Lower leg skin (tissue), 4 donors: ENCODE measurements at regions not wholly inside any gene's neighbourhood (a gene's known extent, or its start where the extent isn't known, plus 50 kb on each side); places are given as distances from the start of the nearest gene placed in this dataset.

Experiments used
- DNase-seq, 2 donors: peaks; one replicate each; pipeline ENCODE4 v3.0.0-alpha.2; 2019; ENCODE audit warnings: low spot score in 2 of 2
- H3K4me3 ChIP-seq: fragments of 200-600 bp; sonication (generic); 2 replicates; pipeline ENCODE4 v1.5.1; 2017; ENCODE audit warnings: mild to moderate bottlenecking, low read depth; ENCODE audit not compliant: poor library complexity, severe bottlenecking
- CTCF ChIP-seq, 3 donors: fragments of 450-650 bp; IDR thresholded peaks; one replicate each; pipeline ENCODE4 v1.5.1; 2016; ENCODE audit warnings: antibody characterized with exemption in 3 of 3, mild to moderate bottlenecking in 3 of 3, moderate library complexity in 2 of 3
- POLR2A ChIP-seq, 2 donors: fragments of 450-650 bp; IDR thresholded peaks; one replicate each; pipeline ENCODE4 v1.6.1; 2016 to 2017; ENCODE audit warnings: antibody characterized with exemption in 2 of 2, mild to moderate bottlenecking in 1 of 2, moderate library complexity in 1 of 2
- WGBS, 2 donors: methylation state at CpG; one replicate each; pipeline ENCODE4 v1.1.5; 2018; 5-methylcytosine and 5-hydroxymethylcytosine counted together
- intact Hi-C: fragments of 100-400 bp; cut with DNase I; formaldehyde crosslinking; loops from one replicate; pipeline ENCODE4 v1.15.0; 2023; ENCODE audit warnings: low total_unique reads

DNA sequence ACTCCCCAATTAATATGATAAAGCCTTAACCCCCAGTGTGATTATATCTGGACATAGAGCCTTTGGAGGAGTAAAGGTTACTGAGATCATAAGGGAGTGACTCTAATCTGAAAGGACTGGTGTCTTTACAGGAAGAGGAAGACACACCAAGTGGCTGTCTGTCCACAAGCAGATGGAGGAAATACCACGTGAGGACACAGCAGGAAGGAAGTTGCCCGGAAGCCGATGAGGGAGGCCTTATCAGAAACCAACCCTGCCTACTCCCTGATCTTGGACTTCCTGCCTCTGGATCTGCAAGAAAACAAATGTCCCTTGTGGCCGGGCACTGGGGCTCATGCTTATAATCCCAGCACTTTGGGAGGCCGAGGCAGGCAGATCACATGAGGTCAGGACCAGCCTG lies 110.3 kb upstream of the CHRM3 start:
- 68 to 73% methylated on average over 5 of the region's 5 CpGs for WGBS, 2 donors

DNA sequence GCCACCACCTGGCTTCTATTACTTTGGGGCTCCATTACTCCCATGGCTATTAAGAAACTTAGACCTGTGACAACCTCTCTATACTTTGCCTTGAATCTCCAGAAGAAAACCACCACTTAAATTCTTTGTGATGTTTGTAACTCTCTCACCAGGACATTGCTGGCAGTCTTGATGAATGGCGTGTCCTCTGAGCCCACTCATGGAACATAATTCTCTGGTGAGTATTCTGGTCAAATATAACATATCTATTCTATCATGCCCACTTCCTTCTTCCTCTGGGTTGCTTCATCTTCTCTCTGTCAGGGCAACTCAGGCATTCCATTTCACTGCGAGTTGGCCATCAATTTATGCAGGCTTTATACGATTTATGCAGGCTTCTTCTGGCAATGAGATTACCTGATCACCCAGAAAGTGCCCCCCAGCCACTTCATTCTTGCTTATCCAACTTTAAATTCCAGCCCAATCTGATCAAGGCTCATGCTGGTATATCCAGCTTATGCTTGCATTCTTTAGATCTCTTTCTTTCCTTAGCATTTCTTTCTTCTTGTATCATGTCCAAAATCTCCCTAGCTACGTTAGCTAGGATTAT lies 112.0 kb upstream of the CHRM3 start:
- no peak overlapping the region for H3K4me3 ChIP-seq
- intact Hi-C loops: no loop called here
- no peak for DNase-seq
- no peak for TF ChIP-seq POLR2A (IDR thresholded peaks at IDR 0.05)
- no peak for TF ChIP-seq CTCF (IDR thresholded peaks at IDR 0.05)
- WGBS, 2 donors: 63 to 69% methylated on average over 4 of the region's 4 CpGs

More for the DNA sequence above, 110.3 kb upstream of the CHRM3 start:
- intact Hi-C loops: no loop called here
- TF ChIP-seq CTCF (IDR thresholded peaks at IDR 0.05) (no peak), POLR2A (IDR thresholded peaks at IDR 0.05) (no peak)
- DNase-seq: no peak
- no peak overlapping the region for H3K4me3 ChIP-seq

DNA sequence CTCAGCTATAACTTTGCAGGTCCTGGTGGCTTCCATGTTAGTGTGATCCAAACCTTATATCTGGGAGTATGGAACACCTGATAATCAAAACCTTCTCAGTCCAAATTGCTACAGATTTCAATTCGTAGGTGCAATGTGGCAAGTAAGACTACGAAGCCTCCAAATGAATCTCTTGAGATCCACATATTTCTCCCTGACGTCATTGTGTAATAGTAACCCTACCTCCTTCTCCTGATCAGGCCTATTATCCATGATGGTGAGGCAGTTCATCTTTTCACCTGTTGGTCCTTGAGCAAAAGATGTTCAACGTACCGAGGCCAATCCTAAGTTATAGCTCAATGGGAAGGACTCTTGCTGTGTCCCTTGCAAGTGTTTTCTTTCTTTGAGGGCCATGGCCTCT lies 115.9 kb upstream of the CHRM3 start:
- no peak for DNase-seq
- H3K4me3 ChIP-seq: no peak overlapping the region
- 91 to 92% methylated on average over 5 of the region's 5 CpGs for WGBS, 2 donors
- TF ChIP-seq POLR2A (IDR thresholded peaks at IDR 0.05): no peak
- no peak for TF ChIP-seq CTCF (IDR thresholded peaks at IDR 0.05)
- intact Hi-C loops: no loop called here

DNA sequence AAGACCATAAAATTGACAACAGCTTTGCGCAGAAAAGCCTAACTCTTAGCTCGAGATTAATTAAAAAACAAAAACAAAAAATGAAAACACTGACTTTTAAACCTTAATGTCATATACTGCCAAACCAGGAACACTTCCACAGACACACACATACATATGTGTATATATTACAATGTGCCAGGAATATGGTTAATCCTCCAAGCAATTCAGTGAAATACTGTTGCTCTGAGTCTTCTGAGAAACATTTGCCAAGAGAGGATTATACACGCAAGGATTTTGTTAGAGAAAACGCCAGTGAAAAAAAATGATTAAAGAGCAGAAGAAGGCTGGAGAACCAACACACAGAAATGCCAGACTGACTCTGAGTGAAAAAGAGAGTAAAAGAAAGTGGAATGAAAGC lies 116.7 kb upstream of the CHRM3 start:
- intact Hi-C loops: no loop called here
- no peak overlapping the region for H3K4me3 ChIP-seq
- WGBS, 2 donors: 61 to 71% methylated on average over 4 of the region's 4 CpGs
- TF ChIP-seq POLR2A (IDR thresholded peaks at IDR 0.05) (no peak), CTCF (IDR thresholded peaks at IDR 0.05) (no peak)
- DNase-seq: no peak

DNA sequence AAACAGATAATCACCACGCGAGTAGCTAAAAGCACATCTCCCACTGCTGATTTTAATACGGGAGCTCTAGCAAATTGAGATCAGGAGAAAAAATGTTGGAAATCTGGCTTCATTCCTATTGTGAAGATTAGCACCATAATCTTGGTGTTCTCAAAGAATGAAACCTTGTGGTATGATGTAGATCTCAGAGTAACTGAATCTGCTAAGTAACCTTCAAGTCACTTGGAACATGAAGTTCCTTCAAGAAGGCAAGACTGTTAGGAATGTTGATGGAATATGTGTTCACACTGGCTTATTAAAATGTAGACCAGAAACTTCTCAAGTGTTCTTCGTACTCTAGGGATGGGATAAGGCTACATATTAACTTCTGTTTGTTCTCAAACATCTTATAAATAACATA lies 117.4 kb upstream of the CHRM3 start:
- no peak overlapping the region for H3K4me3 ChIP-seq
- WGBS, 2 donors: 82 to 84% methylated on average over 4 of the region's 4 CpGs
- intact Hi-C loops: no loop called here
- TF ChIP-seq CTCF (IDR thresholded peaks at IDR 0.05): no peak
- TF ChIP-seq POLR2A (IDR thresholded peaks at IDR 0.05): no peak
- no peak for DNase-seq

- WGBS, 2 donors: 62 to 67% methylated on average over 6 of the region's 6 CpGs
- no peak overlapping the region for H3K4me3 ChIP-seq
- no peak for DNase-seq
- TF ChIP-seq POLR2A (IDR thresholded peaks at IDR 0.05) (no peak), CTCF (IDR thresholded peaks at IDR 0.05) (no peak)
- intact Hi-C loops: no loop called here
Observed at GRCh38 chr1:239268007-239268406, 118.4 kb upstream of the CHRM3 start.
